Upper lobe of right lung (tissue), 1 donor: ENCODE measurements at regions not wholly inside any gene's neighbourhood (a gene's known extent, or its start where the extent isn't known, plus 50 kb on each side); places are given as distances from the start of the nearest gene placed in this dataset.
"Not testable (repeated sequence)": the region's sequence is repeated elsewhere in the genome, so short reads cannot be mapped to it uniquely, and the experiment has no call there.

Experiments used
- ATAC-seq: fragments of 200-7000 bp; cut with Tn5 transposase; one replicate; pipeline ENCODE4 v1.9.1; 2020; ENCODE audit warnings: mild to moderate bottlenecking, moderate library complexity
- DNase-seq: peaks from one replicate; pipeline ENCODE4 v3.0.0-alpha.2; 2020
- H3K27ac ChIP-seq: fragments of 200-600 bp; one replicate; pipeline ENCODE4 v1.8.0; 2022
- H3K27me3 ChIP-seq: fragments of 200-600 bp; one replicate; pipeline ENCODE4 v1.8.0; 2022; ENCODE audit warnings: mild to moderate bottlenecking
- H3K36me3 ChIP-seq: fragments of 200-600 bp; one replicate; pipeline ENCODE4 v1.8.0; 2022
- H3K4me1 ChIP-seq: fragments of 200-600 bp; one replicate; pipeline ENCODE4 v1.8.0; 2022
- H3K4me3 ChIP-seq: fragments of 200-600 bp; one replicate; pipeline ENCODE4 v1.8.0; 2022; ENCODE audit warnings: mild to moderate bottlenecking
- H3K9me3 ChIP-seq: fragments of 200-600 bp; one replicate; pipeline ENCODE4 v1.8.0; 2022
- CTCF ChIP-seq: fragments of 200-600 bp; IDR thresholded peaks from one replicate; pipeline ENCODE4 v1.8.0; 2022; ENCODE audit warnings: antibody characterized with exemption
- intact Hi-C: fragments of 100-400 bp; cut with DNase I; formaldehyde crosslinking; loops from one replicate; pipeline ENCODE4 v1.11.0; 2022
- donor health status: DM: no; HTN: yes; CAD: no; lungs with severe emphysema.

GRCh38 chr7:6962871-6963270 lies 136.8 kb upstream of the CCZ1B start:
- intact Hi-C loops, result not testable (repeated sequence)

DNA sequence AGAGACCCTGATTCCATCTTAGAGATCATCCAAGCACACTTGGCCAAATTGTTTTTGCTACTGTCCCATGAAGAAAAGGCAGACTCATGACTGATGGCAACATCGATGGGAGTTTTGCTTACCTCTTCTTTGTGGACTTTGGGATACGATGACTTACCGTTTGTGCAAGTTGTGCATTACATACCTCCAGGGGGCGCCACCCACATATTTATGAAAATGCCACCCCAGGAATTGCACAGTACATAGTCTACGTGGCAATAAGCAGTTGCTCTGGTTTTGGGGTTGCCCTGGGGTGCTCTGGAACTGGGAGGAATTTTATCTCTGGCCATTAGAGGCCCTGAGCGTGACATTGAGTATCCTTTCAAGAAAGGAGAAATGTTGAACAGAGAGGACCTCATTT lies 139.0 kb upstream of the CCZ1B start:
- H3K36me3 ChIP-seq, H3K27ac ChIP-seq, ATAC-seq, DNase-seq, H3K27me3 ChIP-seq, H3K9me3 ChIP-seq, H3K4me1 ChIP-seq, intact Hi-C loops, H3K4me3 ChIP-seq: not testable (repeated sequence)
- TF ChIP-seq CTCF, result peak; percentile 44

More at GRCh38 chr7:6962871-6963270, 136.8 kb upstream of the CCZ1B start:
- not testable (repeated sequence) for H3K4me1 ChIP-seq, H3K36me3 ChIP-seq, ATAC-seq, H3K4me3 ChIP-seq, H3K27ac ChIP-seq, H3K27me3 ChIP-seq, DNase-seq, H3K9me3 ChIP-seq

GRCh38 chr7:6970180-6970579 lies 144.1 kb upstream of the CCZ1B start:
- intact Hi-C loops, H3K4me3 ChIP-seq, H3K36me3 ChIP-seq, H3K9me3 ChIP-seq, DNase-seq, ATAC-seq, H3K4me1 ChIP-seq, H3K27ac ChIP-seq, H3K27me3 ChIP-seq: not testable (repeated sequence)

DNA sequence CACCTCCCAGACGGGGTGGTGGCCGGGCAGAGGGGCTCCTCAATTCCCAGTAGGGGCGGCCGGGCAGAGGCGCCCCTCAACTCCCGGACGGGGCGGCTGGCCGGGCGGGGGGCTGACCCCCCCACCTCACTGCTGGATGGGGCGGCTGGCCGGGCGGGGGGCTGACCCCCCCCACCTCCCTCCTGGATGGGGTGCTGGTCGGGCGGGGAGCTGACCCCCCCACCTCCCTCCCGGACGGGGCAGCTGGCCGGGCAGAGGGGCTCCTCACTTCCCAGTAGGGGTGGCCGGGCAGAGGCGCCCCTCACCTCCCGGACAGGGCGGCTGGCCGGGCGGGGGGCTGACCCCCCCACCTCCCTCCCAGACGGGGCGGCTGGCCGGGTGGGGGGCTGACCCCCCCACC lies 148.8 kb upstream of the CCZ1B start:
- DNase-seq, result not testable (repeated sequence)

DNA sequence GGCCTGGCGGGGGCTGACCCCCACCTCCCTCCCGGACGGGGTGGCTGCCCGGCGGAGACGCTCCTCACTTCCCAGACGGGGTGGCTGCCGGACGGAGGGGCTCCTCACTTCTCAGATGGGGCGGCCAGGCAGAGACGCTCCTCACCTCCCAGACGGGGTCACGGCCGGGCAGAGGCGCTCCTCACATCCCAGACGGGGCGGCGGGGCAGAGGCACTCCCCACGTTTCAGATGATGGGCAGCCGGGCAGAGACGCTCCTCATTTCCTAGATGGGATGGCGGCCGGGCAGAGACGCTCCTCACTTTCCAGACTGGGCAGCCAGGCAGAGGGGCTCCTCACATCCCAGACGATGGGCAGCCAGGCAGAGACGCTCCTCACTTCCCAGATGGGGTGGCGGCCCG lies 149.3 kb upstream of the CCZ1B start:
- H3K27ac ChIP-seq, result not testable (repeated sequence)

More for the DNA sequence above, 148.8 kb upstream of the CCZ1B start:
- ATAC-seq, H3K27ac ChIP-seq, H3K4me3 ChIP-seq, H3K9me3 ChIP-seq, H3K4me1 ChIP-seq, intact Hi-C loops, H3K36me3 ChIP-seq, H3K27me3 ChIP-seq: not testable (repeated sequence)

DNA sequence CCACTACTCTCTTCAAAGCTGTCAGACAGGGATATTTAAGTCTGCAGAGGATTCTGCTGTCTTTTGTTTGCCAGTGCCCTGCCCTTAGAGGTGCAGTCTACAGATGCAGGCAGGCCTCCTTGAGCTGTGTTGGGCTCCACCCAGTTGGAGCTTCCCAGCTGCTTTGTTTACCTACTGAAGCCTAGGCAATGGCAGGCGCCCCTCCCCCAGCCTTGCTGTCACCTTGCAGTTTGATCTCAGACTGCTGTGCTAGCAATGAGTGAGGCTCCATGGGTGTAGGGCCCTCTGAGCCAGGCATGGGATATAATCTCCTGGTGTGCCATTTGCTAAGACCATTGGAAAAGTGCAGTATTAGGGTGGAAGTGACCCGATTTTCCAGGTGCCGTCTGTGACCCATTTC lies 151.3 kb upstream of the CCZ1B start:
- DNase-seq, ATAC-seq, H3K9me3 ChIP-seq, H3K4me3 ChIP-seq, H3K36me3 ChIP-seq, H3K27me3 ChIP-seq, H3K4me1 ChIP-seq, intact Hi-C loops, H3K27ac ChIP-seq: not testable (repeated sequence)

More for the DNA sequence above, 149.3 kb upstream of the CCZ1B start:
- ATAC-seq, intact Hi-C loops, H3K4me1 ChIP-seq, H3K4me3 ChIP-seq, H3K9me3 ChIP-seq, H3K27me3 ChIP-seq, H3K36me3 ChIP-seq, DNase-seq: not testable (repeated sequence)

DNA sequence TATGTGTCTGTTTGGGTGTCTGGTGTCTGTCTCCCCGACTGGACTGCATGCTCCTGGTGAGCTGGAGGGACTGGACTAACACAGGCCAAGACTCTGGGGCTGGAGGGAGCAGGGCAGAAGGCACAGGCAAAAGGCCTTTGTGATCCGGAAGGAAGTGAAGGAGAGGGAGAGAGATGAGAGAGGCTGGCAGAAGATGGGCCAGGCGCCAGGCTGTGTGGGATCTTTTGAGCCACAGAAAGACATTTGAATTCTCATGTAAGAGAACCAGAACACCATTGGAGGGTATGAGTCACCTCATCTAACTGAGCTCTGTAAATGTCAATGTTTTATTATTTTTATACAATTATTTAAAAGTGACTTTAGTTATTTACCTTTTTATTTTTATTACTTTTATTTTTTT lies 152.3 kb upstream of the CCZ1B start:
- ATAC-seq, H3K36me3 ChIP-seq, H3K27me3 ChIP-seq, H3K4me1 ChIP-seq, H3K9me3 ChIP-seq, H3K4me3 ChIP-seq, DNase-seq, H3K27ac ChIP-seq, intact Hi-C loops: not testable (repeated sequence)

GRCh38 chr7:6979456-6979855 lies 153.4 kb upstream of the CCZ1B start:
- H3K27me3 ChIP-seq, ATAC-seq, H3K9me3 ChIP-seq, H3K4me3 ChIP-seq, H3K27ac ChIP-seq, intact Hi-C loops, H3K4me1 ChIP-seq, H3K36me3 ChIP-seq, DNase-seq: not testable (repeated sequence)

- DNase-seq, H3K4me3 ChIP-seq, H3K27me3 ChIP-seq, H3K9me3 ChIP-seq, H3K27ac ChIP-seq, H3K4me1 ChIP-seq, ATAC-seq, intact Hi-C loops, H3K36me3 ChIP-seq: not testable (repeated sequence)
Measured at GRCh38 chr7:6982375-6982774, 156.3 kb upstream of the CCZ1B start.

- ATAC-seq, H3K4me1 ChIP-seq, H3K9me3 ChIP-seq, H3K36me3 ChIP-seq, intact Hi-C loops, H3K4me3 ChIP-seq, H3K27me3 ChIP-seq, DNase-seq, H3K27ac ChIP-seq: not testable (repeated sequence)
Measured at GRCh38 chr7:6986892-6987291, 160.8 kb upstream of the CCZ1B start.

- H3K27ac ChIP-seq, intact Hi-C loops, ATAC-seq, H3K4me1 ChIP-seq, DNase-seq, H3K9me3 ChIP-seq, H3K36me3 ChIP-seq, H3K4me3 ChIP-seq, H3K27me3 ChIP-seq: not testable (repeated sequence)
Measured at GRCh38 chr7:6988608-6989007, 162.5 kb upstream of the CCZ1B start.

DNA sequence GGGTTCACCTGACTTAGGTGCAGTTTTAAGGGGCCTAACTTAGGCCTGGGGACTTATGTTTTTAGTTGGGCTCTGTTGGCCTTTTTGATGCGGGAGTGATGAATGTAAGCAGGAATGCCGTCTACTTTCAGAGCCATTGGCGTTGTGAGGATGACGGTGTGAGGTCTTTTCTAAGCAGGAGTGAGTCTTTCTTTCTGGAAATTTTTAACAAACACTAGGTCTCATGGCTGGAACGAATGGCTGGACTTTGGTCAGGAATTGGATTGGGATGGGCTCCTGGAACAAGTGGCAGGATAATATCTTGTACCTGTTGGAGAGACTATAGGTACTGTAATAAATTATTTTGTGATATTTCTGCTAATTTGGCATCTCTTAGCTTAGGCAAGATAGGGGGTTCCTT lies 163.9 kb upstream of the CCZ1B start:
- H3K36me3 ChIP-seq, ATAC-seq, H3K4me3 ChIP-seq, H3K4me1 ChIP-seq, DNase-seq, intact Hi-C loops, H3K27ac ChIP-seq, H3K9me3 ChIP-seq, H3K27me3 ChIP-seq: not testable (repeated sequence)

DNA sequence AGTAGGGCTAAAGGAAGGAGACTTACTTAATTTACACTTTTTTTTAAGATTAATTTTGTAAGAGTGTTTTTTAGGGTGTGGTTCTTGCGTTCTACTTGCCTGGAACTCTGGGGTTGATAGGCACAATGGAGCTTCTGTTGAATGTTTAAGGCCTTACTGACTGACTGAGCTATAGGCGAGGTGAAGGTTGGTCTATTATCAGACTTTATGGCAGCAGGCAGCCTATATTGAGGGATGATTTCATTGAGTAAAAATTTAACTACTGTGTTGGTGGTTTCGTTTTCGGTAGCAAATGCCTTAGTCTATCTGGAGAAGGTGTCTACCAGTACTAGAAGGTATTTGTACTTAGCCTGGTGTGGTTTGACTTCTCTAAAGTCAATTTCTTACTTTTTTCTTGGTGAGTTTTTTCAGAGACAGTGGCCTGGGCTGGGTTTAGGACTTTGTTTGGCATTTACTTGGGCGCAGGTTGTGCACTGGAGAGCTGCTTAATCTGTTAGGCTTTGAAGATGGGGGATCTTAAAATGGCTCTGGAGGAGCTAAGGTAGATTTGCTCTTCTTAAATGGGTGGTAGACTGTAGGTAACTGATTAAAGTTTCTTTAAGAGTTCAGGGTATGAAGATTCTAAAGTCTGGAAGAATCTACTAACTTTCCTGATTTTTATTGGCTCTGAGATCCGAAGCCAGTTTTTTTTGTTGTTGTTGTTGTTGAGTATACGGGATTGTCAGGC lies 164.5 kb upstream of the CCZ1B start:
- ATAC-seq, H3K4me1 ChIP-seq, H3K36me3 ChIP-seq, H3K4me3 ChIP-seq, H3K27ac ChIP-seq, DNase-seq, intact Hi-C loops, H3K9me3 ChIP-seq, H3K27me3 ChIP-seq: not testable (repeated sequence)

GRCh38 chr7:6991169-6991611 lies 165.1 kb upstream of the CCZ1B start:
- H3K27ac ChIP-seq, H3K9me3 ChIP-seq, H3K4me3 ChIP-seq, ATAC-seq, H3K27me3 ChIP-seq, H3K36me3 ChIP-seq, H3K4me1 ChIP-seq, intact Hi-C loops, DNase-seq: not testable (repeated sequence)
